ENCODE measurements at regions not wholly inside any gene's neighbourhood (a gene's known extent, or its start where the extent isn't known, plus 50 kb on each side); places are given as distances from the start of the nearest gene placed in this dataset.

DNA sequence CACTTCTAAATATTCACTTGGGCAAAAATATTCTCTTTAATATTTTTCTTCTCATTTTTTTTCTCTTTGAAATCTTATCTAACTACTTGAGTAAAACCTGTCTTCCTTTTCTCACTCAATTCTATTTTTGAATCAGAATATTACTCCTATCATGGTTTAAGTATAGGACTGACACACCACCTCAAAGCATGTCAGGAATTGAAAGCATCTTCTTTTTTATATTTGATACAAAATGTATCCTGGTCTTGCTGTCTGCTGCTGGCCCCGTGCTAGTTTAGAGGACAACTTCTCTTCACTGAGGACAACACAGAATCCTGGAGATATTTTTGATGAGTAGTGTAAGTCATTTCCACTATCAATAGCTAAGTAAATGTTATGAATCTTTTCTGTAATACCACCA is 383.6 kb downstream of the GADD45G start:
- no peaks in the 10 kb centered on the region for H3F3A ChIP-seq (ENCODE audit: insufficient read depth)
- no peak overlapping the region for H3K4me2 ChIP-seq (ENCODE audit: low read depth, low read length, poor library complexity, severe bottlenecking)
- H3K79me2 ChIP-seq (ENCODE audit: insufficient read depth, low read length), result no peaks in the 10 kb centered on the region
- H3K36me3 ChIP-seq (ENCODE audit: low read length), result no peaks in the 10 kb centered on the region
- H3K27me3 ChIP-seq (ENCODE audit: low read length), result no peaks in the 10 kb centered on the region
- TF ChIP-seq, protein P1, sequence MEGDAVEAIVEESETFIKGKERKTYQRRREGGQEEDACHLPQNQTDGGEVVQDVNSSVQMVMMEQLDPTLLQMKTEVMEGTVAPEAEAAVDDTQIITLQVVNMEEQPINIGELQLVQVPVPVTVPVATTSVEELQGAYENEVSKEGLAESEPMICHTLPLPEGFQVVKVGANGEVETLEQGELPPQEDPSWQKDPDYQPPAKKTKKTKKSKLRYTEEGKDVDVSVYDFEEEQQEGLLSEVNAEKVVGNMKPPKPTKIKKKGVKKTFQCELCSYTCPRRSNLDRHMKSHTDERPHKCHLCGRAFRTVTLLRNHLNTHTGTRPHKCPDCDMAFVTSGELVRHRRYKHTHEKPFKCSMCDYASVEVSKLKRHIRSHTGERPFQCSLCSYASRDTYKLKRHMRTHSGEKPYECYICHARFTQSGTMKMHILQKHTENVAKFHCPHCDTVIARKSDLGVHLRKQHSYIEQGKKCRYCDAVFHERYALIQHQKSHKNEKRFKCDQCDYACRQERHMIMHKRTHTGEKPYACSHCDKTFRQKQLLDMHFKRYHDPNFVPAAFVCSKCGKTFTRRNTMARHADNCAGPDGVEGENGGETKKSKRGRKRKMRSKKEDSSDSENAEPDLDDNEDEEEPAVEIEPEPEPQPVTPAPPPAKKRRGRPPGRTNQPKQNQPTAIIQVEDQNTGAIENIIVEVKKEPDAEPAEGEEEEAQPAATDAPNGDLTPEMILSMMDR (IDR thresholded peaks at IDR 0.05; ENCODE audit: insufficient read depth, low read length, poor library complexity, severe bottlenecking), result no peak
- no peak for TF ChIP-seq EZH2phosphoT487 (conservative IDR thresholded peaks at IDR 0.05; ENCODE audit: low read length)
- H3K9me2 ChIP-seq (replicated peaks; ENCODE audit: insufficient read depth, low read length), result no peaks in the 10 kb centered on the region
- H2AFZ ChIP-seq (ENCODE audit: low read depth, low read length, severe bottlenecking), result no peak overlapping the region
- H3K9me3 ChIP-seq (ENCODE audit: insufficient read depth, low read length), result no peaks in the 10 kb centered on the region
- H3K27ac ChIP-seq (ENCODE audit: low read depth, low read length), result no peak overlapping the region
- H3K4me3 ChIP-seq (ENCODE audit: insufficient read depth, low read length, poor library complexity, severe bottlenecking), result no peak overlapping the region
- no peak overlapping the region for H3K9ac ChIP-seq (ENCODE audit: low read length)
- H4K20me1 ChIP-seq (ENCODE audit: low read depth, low read length), result no peaks in the 10 kb centered on the region

GRCh38 chr9:89991204-89991790 is 386.5 kb downstream of the GADD45G start:
- Histone ChIP-seq H3K79me2 (ENCODE audit: insufficient read depth, low read length) (no peaks in the 10 kb centered on the region), H3K4me3 (ENCODE audit: insufficient read depth, low read length, poor library complexity, severe bottlenecking) (no peak overlapping the region), H3K9me3 (ENCODE audit: insufficient read depth, low read length) (no peaks in the 10 kb centered on the region), H3K9ac (ENCODE audit: low read length) (no peak overlapping the region), H3K4me2 (ENCODE audit: low read depth, low read length, poor library complexity, severe bottlenecking) (no peak overlapping the region), H3K27me3 (ENCODE audit: low read length) (no peaks in the 10 kb centered on the region), H3K27ac (ENCODE audit: low read depth, low read length) (no peak overlapping the region), H3F3A (ENCODE audit: insufficient read depth) (no peaks in the 10 kb centered on the region), H4K20me1 (ENCODE audit: low read depth, low read length) (no peaks in the 10 kb centered on the region), H3K36me3 (ENCODE audit: low read length) (no peaks in the 10 kb centered on the region), H3K9me2 (replicated peaks; ENCODE audit: insufficient read depth, low read length) (no peaks in the 10 kb centered on the region), H2AFZ (ENCODE audit: low read depth, low read length, severe bottlenecking) (no peak overlapping the region)
- TF ChIP-seq, protein P1 (IDR thresholded peaks at IDR 0.05; ENCODE audit: insufficient read depth, low read length, poor library complexity, severe bottlenecking), result no peak
- no peak for TF ChIP-seq EZH2phosphoT487 (conservative IDR thresholded peaks at IDR 0.05; ENCODE audit: low read length)

DNA sequence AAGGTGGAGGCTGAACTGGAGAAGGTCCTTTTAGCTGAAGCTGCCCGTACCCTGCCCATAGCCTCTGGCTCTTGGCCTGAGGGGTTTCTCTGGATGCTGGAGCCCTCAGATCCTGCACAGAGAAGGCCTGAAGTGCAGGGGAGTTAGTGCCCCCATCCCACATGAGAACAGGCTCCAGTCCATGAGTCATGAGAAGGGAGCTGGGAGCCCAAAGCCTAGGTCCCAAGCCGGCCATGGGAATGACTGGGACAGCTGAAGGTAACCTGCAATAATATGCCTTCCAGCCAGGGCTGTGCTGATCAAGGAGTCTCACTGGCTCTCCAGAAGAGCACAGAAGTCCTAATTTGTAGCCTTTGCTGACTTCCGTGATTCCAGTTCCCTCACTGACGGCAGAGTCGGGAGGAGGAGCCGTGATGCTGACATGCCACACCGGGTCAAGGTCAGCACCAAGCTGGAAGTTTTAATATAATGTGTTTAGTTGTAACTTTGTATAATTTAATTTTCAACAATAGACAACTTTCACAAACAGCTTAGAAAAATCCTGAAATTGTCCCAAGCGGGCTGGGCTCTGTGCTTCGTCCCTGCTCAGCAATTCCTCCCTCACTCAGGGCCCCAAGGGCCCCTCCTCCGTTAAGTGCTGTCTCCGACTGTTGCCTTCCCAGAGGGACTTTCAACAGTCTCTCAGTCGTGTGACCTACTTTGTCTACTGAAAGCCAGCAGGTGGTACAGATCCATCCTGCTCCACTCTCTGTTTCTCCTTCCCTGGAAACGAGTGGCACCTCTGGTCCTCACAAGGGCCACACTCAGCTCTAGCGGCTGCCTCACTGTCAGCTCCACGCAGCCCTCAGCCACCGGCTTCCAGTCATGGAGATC is 387.8 kb downstream of the GADD45G start:
- H4K20me1 ChIP-seq (ENCODE audit: low read depth, low read length), result no peaks in the 10 kb centered on the region
- H3F3A ChIP-seq (ENCODE audit: insufficient read depth), result no peaks in the 10 kb centered on the region

More for the DNA sequence above, 387.8 kb downstream of the GADD45G start:
- H3K27me3 ChIP-seq (ENCODE audit: low read length), result no peaks in the 10 kb centered on the region
- H3K9ac ChIP-seq (ENCODE audit: low read length), result no peak overlapping the region
- H3K36me3 ChIP-seq (ENCODE audit: low read length), result no peaks in the 10 kb centered on the region
- no peaks in the 10 kb centered on the region for H3K79me2 ChIP-seq (ENCODE audit: insufficient read depth, low read length)
- H3K27ac ChIP-seq (ENCODE audit: low read depth, low read length), result no peak overlapping the region
- TF ChIP-seq, protein P1 (IDR thresholded peaks at IDR 0.05; ENCODE audit: insufficient read depth, low read length, poor library complexity, severe bottlenecking), result no peak
- no peak for TF ChIP-seq EZH2phosphoT487 (conservative IDR thresholded peaks at IDR 0.05; ENCODE audit: low read length)
- H3K4me2 ChIP-seq (ENCODE audit: low read depth, low read length, poor library complexity, severe bottlenecking), result no peak overlapping the region
- no peak overlapping the region for H2AFZ ChIP-seq (ENCODE audit: low read depth, low read length, severe bottlenecking)
- H3K4me3 ChIP-seq (ENCODE audit: insufficient read depth, low read length, poor library complexity, severe bottlenecking), result no peak overlapping the region
- H3K9me3 ChIP-seq (ENCODE audit: insufficient read depth, low read length), result no peaks in the 10 kb centered on the region
- no peaks in the 10 kb centered on the region for H3K9me2 ChIP-seq (replicated peaks; ENCODE audit: insufficient read depth, low read length)

Data from SU-DHL-6 (cell line).